Adrenal gland (tissue), 5 donors: ENCODE measurements at regions not wholly inside any gene's neighbourhood (a gene's known extent, or its start where the extent isn't known, plus 50 kb on each side); places are given as distances from the start of the nearest gene placed in this dataset.

Experiments
- CTCF ChIP-seq, 6 experiments: fragments of 450-650 bp in 4 of 6; fragments of 200-600 bp in 2 of 6; sonication (generic) in 1 of 6; IDR thresholded peaks; 1 replicate in 5 of 6; 2 replicates in 1 of 6; pipeline versions ENCODE4 v1.5.1 to v1.8.0; 2016 to 2021; ENCODE audit warnings: antibody characterized with exemption in 6 of 6, mild to moderate bottlenecking in 2 of 6, moderate library complexity in 1 of 6
- POLR2A ChIP-seq, 2 donors: fragments of 450-650 bp; IDR thresholded peaks; one replicate each; pipeline ENCODE4 v1.6.1; 2017; ENCODE audit warnings: antibody characterized with exemption in 2 of 2, mild to moderate bottlenecking in 2 of 2, moderate library complexity in 1 of 2
- donor health status: DM: no; HTN: no; CAD: no.

DNA sequence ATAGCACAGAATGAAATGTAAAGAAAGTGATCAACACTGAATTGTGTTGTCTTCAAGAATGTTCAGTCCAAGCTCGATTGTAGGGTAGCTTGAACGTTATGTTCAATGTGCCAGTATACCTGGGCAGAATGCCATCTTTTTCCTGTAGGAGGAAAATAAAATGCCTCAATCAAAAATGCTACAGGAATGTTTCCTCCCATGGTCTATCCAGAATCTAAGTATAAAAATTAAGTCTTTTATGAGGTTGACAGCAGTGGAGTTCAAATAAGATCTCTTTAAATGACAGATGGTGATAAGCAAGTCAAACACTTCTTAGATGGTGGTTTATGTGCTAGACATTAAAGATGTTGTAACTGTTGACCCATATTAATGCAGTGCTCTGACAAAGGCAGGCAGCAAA, 488.6 kb downstream of the CSNK1G3 start:
- no peak for TF ChIP-seq CTCF (IDR thresholded peaks at IDR 0.05)
- TF ChIP-seq POLR2A (IDR thresholded peaks at IDR 0.05): no peak
